PC-9 (cell line): ENCODE measurements at regions not wholly inside any gene's neighbourhood (a gene's known extent, or its start where the extent isn't known, plus 50 kb on each side); places are given as distances from the start of the nearest gene placed in this dataset.

Experiments
- EZH2 ChIP-seq: fragments of 200-600 bp; sonication (generic); IDR thresholded peaks from 2 replicates; pipeline ENCODE4 v1.8.0; 2017; ENCODE audit warnings: antibody characterized with exemption, low read depth
- TF ChIP-seq, protein P1 (sequence below): fragments of 200-600 bp; sonication (generic); conservative IDR thresholded peaks from 2 replicates; pipeline ENCODE4 v1.6.1; 2017; ENCODE audit warnings: mixed run types, antibody characterized with exemption, mild to moderate bottlenecking, moderate library complexity

GRCh38 chr5:135186662-135187522, 152.9 kb upstream of the PITX1 start:
- TF ChIP-seq EZH2 = no peak
- TF ChIP-seq, protein P1, sequence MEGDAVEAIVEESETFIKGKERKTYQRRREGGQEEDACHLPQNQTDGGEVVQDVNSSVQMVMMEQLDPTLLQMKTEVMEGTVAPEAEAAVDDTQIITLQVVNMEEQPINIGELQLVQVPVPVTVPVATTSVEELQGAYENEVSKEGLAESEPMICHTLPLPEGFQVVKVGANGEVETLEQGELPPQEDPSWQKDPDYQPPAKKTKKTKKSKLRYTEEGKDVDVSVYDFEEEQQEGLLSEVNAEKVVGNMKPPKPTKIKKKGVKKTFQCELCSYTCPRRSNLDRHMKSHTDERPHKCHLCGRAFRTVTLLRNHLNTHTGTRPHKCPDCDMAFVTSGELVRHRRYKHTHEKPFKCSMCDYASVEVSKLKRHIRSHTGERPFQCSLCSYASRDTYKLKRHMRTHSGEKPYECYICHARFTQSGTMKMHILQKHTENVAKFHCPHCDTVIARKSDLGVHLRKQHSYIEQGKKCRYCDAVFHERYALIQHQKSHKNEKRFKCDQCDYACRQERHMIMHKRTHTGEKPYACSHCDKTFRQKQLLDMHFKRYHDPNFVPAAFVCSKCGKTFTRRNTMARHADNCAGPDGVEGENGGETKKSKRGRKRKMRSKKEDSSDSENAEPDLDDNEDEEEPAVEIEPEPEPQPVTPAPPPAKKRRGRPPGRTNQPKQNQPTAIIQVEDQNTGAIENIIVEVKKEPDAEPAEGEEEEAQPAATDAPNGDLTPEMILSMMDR = peak; percentile 64
